ENCODE measurements at regions not wholly inside any gene's neighbourhood (a gene's known extent, or its start where the extent isn't known, plus 50 kb on each side); places are given as distances from the start of the nearest gene placed in this dataset.

GRCh38 chr14:49463146-49463545, 123.0 kb downstream of the RPS29 start:
- no peak for DNase-seq

DNA sequence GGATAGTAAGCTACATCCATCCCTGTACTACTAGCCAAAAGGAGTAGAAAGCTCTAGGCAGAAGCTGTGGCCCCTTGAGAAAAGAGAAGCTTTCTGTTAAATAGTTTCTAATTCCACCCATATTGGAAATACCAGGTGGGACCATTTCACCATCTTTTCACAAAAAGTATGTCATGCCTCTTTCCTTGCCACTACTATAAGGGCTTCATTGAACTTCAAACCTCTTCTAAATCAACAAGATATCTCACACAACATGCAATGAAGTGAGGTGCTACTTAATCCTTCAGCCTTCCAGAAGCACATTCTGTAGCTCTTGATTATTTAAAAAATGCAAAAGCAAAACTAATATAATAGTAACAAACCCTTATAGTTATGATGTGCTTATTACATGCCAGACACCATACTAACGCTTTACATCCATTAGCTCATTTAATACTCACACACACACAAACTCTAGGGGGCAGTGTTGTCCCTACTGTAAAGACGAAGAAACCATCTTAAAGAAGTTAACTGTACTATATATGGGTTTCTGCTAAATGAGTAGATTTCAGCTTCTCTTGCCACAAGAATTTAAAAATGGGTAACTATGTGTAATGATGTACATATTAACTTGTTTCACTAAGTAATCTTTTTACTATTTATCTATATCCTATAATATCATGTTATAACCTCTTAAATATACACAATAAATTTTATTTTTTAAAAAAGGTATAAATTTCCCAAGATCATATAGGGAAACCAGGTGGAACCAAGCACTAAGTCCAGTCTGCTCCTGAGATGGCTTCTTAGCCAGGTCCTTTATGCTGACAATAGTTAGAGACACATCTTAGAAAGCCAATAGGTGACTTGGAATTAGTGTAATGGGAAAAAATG, 124.4 kb downstream of the RPS29 start:
- peak; percentile 65 for DNase-seq

- no peak for DNase-seq
Measured at GRCh38 chr14:49460662-49461061, 125.5 kb downstream of the RPS29 start.

DNA sequence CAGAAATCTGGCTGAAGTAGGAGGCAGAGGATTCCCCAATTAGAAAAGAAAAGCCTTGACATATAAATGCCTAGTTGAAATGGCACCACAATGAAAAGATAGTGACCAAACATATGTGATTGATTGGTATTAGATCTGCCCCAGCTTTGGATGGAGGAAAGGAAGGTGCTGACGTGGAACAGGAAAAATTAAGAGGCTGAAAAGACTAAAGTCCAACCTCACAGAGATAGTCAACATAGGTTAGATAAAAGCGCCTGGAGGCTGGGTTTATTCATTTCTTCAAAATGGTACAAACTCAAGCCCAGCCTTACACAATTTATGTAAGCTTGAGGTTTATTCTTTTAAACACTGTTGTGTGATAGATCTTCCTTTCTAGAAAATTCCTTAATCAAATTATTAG, 129.6 kb downstream of the RPS29 start:
- no peak for DNase-seq

DNA sequence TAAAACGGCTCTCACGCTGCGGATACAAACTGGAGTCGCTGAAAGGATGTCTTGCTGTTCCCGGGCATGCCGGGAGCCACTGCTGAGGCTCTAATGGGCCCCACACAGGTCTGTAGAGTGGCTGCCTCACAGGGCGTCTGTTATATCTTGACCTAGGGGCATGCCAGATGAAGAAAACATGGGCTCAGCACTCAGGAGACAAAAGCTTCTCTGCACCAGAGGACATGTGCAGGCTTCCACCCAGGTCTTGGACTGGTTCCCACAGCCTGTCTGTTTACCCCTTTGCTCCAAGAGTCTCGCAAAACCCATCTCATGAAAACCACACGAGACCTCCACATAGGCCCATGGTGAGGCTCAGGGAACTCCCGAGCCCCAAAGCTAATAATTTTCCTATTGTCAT, 134.2 kb downstream of the RPS29 start:
- no peak for DNase-seq

- DNase-seq, result no peak
Measured at GRCh38 chr14:49449749-49450148, 136.4 kb downstream of the RPS29 start.

- DNase-seq, result peak; percentile 5
Measured at GRCh38 chr14:49447540-49448107, 138.6 kb downstream of the RPS29 start.

- no peak for DNase-seq
Measured at GRCh38 chr14:49446801-49447200, 139.4 kb downstream of the RPS29 start.

DNA sequence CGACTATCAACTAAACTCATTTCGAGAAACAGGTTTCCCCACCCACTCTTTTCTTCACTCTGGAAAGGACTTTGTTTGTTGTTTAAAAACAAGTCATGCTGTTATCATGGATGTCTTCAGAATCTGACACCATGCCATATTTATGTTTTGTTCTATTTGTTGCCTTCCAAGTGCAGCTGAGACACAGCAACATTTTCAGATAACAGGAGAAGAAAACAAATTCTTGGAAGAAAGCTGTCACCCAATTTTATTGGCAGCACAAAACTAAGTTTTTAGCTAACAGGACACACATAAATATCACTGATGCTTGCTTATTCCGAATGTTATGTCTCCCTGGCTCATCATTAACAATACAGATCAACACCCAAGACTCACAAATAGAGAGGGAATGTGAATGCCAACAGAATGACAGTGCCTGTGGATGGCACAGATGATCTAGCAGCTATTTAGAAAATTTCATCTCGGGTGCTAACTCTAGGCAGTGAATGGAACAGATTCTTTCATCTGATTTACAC, 147.9 kb downstream of the RPS29 start:
- DNase-seq, result no peak

GRCh38 chr14:49428076-49428475, 158.1 kb downstream of the RPS29 start:
- no peak for DNase-seq

- peak; percentile 9 for DNase-seq
Measured at GRCh38 chr14:49427117-49427516, 159.1 kb downstream of the RPS29 start.

GRCh38 chr14:49425921-49426320, 160.3 kb downstream of the RPS29 start:
- DNase-seq, result no peak

GRCh38 chr14:49424436-49425331, 161.5 kb downstream of the RPS29 start:
- no peak for DNase-seq

- no peak for DNase-seq
Measured at GRCh38 chr14:49420201-49420600, 166.0 kb downstream of the RPS29 start.

DNA sequence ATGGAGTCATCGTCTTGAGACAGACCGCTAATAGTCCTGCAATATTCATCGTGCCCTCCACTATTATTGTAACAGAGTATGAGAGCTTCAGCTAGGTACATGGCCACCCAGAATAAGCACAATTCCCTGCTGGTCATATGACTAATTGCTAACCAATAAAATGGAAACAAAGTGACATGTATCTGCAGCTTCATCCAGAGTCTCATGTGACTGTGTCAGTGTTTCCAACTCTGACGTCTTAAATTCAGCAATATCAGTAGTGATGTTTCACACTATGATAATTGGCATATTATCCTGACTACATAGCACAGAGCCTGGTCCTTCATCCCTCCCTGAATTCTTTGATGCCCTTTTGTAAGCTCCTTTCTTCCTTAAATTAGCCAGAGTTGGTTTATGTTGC, 167.4 kb downstream of the RPS29 start:
- no peak for DNase-seq

GRCh38 chr14:49417790-49418189, 168.4 kb downstream of the RPS29 start:
- DNase-seq, result no peak

- DNase-seq, result no peak
Measured at GRCh38 chr14:49408187-49408933, 177.8 kb downstream of the RPS29 start.

DNA sequence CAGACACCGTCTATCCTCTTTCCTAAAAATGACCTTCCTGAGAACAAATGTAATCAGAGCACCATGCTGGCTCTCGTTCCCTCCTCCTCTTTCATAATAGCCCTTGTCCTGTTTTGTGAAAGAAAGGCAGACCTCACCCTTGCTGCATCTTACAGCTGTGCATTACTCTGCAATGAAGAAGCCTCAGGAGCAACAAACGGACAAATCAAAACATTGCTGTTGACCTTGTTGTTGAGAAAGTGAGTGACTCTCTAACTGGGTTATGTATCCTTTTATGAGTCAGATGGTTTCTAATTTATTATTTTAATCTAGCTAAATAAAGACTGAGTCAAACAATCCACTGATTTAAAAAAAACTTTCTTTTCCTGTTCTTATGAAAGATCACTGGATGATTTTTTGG, 180.9 kb downstream of the RPS29 start:
- DNase-seq, result no peak

GRCh38 chr14:49401373-49401772, 184.8 kb downstream of the RPS29 start:
- no peak for DNase-seq

DNA sequence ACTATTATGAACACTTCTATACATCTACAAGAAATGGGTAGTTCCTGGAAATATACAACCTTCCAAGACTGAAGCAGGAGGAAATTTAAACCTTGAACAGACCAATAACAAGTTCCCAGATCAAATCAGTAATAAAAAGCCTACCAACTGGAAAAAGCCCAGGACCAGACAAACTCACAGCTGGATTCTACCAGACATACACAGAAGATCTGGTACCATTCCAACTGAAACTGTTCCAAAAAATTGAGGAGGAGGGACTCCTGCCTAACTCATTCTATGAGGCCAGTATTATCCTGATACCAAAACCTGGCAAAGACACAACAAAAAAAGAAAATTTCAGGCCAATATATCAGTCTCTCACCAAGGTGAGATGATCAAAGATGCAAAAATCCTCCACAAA, 189.4 kb downstream of the RPS29 start:
- DNase-seq, result no peak

- DNase-seq, result no peak
Measured at GRCh38 chr14:49381778-49382177, 204.4 kb downstream of the RPS29 start.

DNA sequence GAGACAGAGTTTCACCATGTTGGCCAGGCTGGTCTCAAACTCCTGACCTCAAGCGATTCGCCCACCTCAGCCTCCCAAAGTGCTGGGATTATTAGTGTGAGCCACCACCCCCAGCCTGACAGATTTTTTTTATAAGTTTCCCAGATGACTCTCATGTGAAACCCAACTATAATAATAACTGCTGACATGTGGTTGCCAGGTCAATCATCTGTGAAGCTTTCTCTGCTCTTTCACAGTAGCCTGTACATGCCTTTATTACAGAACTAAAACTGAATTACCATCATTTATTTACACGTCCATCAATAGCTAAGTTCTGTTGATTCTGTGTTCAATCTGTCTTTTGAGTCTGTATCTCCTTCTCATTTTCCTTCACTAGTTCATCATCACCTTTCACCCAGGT, 218.5 kb downstream of the RPS29 start:
- DNase-seq, result no peak

- DNase-seq, result no peak
Measured at GRCh38 chr14:49366416-49366815, 219.8 kb downstream of the RPS29 start.
